ENCODE measurements at regions not wholly inside any gene's neighbourhood (a gene's known extent, or its start where the extent isn't known, plus 50 kb on each side); places are given as distances from the start of the nearest gene placed in this dataset.

DNA sequence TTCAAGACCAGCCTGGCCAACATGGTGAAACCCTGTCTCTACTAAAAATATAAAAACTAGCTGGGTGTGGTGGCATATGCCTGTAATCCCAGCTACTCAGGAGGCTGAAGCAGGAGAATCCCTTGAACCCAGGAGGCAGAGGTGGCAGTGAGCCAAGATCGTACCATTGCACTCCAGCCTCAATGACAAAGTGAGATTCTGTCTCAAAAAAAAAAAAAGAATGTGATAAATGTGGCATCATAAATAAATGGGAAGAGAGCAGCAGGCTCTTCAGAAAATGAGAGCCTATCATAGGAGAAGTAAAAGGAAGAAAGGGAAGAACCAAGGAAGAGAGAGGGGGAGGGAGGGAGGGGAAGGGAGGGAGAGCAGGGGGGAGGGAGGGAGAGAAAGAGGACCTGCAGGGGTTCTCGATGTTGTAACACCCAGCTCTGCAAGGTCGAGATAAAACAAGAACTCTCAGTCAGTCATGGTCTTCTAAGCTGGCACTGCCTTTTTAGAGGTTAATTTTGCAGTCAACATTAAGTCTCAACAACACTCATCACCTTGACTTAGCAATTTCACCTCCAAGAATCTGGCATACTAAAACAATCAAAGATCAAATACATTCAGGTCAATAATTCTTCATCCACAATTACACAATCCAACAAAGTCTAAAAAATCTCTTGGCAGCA, 68.7 kb upstream of the SIMC1 start:
- intact Hi-C loops (cut with DNase I, micrococcal nuclease) = no loop called here
- ATAC-seq = no peak
- no peak for DNase-seq

- DNase-seq = no peak
- intact Hi-C loops (cut with DNase I, micrococcal nuclease) = no loop called here
- no peak for ATAC-seq
These were observed 68.1 kb upstream of the SIMC1 start for GRCh38 chr5:176170084-176170483.

DNA sequence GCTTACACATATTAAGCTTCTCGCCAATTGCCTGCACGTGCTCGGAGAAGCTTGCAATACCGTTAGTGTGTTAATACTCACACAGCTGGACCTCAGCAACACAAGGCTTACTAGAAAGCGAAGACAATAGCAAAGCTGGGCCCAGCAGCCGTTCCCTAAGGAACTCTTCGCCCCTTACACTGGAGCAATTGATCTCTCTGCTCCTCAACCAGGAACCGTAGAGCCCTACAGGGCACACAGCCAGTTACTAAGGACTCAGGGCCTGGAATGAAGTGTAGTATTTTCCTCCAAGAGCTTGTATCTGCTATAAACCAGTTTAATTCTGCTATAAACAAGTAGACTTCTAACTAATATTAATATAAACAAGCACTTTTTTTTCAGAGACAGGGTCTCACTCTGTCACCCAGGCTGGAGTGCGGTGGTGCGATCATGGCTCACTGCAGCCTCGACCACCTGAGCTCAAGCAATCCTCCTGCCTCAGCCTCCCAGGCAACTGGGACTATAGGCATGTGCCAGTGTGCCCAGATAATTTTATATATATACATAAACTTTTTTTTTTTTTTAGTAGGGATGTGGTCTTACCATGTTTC, 67.0 kb upstream of the SIMC1 start:
- intact Hi-C loops (cut with DNase I, micrococcal nuclease) = no loop called here
- DNase-seq = no peak
- no peak for ATAC-seq

GRCh38 chr5:176172246-176172645, 66.0 kb upstream of the SIMC1 start:
- ATAC-seq (no peak), DNase-seq (no peak)
- intact Hi-C loops (cut with DNase I, micrococcal nuclease) = no loop called here

- intact Hi-C loops (cut with DNase I, micrococcal nuclease) = no loop called here
- DNase-seq (no peak), ATAC-seq (no peak)
These were observed 64.6 kb upstream of the SIMC1 start for GRCh38 chr5:176173647-176174046.

DNA sequence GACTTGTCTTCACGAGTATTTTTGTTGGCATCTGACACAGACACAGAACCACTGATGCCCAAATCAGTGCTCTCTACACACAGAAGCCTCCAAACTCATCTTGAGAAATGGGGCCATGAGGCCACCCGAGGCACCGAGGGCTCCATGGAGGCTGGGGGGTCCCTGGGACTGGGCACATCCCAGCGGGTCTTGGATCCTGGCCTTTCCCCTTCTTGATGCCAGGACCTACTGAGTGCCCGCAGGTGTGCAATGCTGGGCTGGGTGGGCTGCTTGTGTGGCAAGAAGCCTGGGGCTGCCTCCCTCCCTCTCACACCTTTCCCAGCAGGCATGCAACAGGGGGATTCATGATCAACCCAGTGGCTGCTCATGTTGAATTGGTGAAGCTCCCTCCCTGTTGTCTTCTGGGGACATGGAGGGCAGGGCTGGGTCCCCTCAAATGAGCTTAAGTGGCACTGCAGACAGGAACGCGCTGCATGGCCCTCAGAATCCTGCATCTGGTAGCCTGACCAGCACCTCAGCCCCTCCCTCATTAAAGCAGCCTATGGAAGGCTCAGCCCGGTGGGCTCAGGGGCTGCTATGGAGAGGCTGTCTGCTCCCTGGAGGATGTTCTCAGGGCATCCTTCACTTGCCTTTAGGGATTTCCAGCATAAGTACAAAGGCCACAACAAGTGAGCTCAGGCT, 63.7 kb upstream of the SIMC1 start:
- ATAC-seq = no peak
- DNase-seq = no peak
- intact Hi-C loops (cut with DNase I, micrococcal nuclease) = no loop called here

DNA sequence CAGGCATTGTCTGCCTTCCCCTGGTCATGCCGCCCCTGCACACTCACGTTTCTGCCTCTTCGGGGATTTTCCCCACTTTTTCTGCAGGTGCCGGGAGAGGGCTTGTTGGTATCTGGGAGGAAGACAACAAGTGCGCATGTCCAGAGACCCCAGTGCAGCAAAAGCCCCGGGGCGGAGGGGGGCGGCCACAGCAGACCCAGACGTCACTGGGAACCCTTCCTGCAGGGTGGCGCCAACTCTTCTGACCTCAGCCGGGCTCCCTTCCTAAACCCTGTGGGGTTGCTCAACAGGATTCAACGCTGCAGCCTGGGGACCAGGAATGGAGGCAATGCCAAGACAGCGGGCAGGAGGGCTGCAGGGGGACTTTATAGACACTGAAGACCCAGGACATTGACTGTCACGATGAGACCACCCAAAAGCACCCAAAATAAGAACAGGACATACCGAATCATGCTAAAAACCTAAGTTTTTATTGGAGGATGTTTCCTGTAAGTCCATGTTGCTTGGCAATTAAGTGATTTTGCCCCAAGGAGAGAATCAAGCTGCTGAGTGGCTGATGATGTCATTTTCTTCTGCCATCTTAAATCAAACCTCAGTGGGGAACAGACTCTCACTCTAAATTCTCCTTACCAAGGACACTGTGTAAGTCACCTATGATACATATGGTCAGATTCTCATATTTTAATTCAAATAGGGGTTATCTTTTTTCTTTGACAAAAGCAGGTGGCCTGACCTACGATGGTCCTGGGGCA, 62.9 kb upstream of the SIMC1 start:
- intact Hi-C loops (cut with DNase I, micrococcal nuclease) = no loop called here
- ATAC-seq (no peak), DNase-seq (no peak)

GRCh38 chr5:176176231-176176630, 62.0 kb upstream of the SIMC1 start:
- intact Hi-C loops (cut with DNase I, micrococcal nuclease) = no loop called here
- DNase-seq (no peak), ATAC-seq (no peak)

DNA sequence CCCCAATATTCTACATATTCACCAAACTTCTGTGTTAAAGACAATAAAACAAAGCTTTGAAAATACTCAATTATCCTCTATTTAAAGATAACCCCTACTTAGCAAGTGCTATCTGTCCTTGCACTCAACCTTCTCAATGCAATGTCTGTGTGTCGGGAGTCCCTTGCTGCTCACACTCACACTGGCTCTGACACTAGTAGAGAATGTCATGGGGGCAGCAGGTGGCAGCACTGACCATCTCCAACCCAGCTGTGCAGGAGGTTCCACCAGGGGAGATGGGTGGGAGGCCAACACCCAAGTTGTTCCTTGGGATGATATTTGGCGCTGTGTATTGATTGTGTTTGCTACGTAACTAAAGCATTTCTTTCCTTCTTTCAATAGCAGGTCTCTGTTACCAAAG, 59.4 kb upstream of the SIMC1 start:
- intact Hi-C loops (cut with DNase I, micrococcal nuclease) = no loop called here
- ATAC-seq = peak; percentile 48
- DNase-seq = no peak

DNA sequence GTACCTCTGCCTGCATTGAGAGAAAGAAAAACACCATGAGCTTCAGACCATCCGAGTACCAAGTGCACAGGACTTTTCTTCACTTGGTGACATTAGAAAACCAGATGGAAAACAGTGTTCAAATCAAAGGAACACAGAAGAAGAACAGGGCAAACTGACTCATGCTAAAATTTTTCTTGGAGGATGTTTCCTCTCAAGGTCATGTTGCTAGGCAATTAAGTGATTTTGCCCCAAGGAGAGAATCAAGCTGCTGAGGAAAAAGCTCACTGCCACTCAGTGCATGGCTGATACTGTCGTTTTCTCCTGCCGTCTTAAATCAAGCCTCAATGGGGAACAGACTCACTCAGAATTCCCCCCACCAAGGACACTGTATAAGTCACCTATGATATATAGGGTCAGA, 57.9 kb upstream of the SIMC1 start:
- intact Hi-C loops (cut with DNase I, micrococcal nuclease) = no loop called here
- no peak for ATAC-seq

GRCh38 chr5:176180781-176181180, 57.4 kb upstream of the SIMC1 start:
- intact Hi-C loops (cut with DNase I, micrococcal nuclease) = no loop called here
- ATAC-seq = no peak
- DNase-seq = no peak

More for the DNA sequence above, 57.9 kb upstream of the SIMC1 start:
- DNase-seq = no peak

- intact Hi-C loops (cut with DNase I, micrococcal nuclease) = no loop called here
- no peak for ATAC-seq
These were observed 56.9 kb upstream of the SIMC1 start for GRCh38 chr5:176181271-176181855.

GRCh38 chr5:176183321-176184074, 54.7 kb upstream of the SIMC1 start:
- intact Hi-C loops (cut with DNase I, micrococcal nuclease) = no loop called here
- ATAC-seq = no peak
- no peak for DNase-seq

More at GRCh38 chr5:176181271-176181855, 56.9 kb upstream of the SIMC1 start:
- no peak for DNase-seq

- ATAC-seq (no peak), DNase-seq (no peak)
- intact Hi-C loops (cut with DNase I, micrococcal nuclease) = no loop called here
These were observed 53.6 kb upstream of the SIMC1 start for GRCh38 chr5:176184608-176185132.

DNA sequence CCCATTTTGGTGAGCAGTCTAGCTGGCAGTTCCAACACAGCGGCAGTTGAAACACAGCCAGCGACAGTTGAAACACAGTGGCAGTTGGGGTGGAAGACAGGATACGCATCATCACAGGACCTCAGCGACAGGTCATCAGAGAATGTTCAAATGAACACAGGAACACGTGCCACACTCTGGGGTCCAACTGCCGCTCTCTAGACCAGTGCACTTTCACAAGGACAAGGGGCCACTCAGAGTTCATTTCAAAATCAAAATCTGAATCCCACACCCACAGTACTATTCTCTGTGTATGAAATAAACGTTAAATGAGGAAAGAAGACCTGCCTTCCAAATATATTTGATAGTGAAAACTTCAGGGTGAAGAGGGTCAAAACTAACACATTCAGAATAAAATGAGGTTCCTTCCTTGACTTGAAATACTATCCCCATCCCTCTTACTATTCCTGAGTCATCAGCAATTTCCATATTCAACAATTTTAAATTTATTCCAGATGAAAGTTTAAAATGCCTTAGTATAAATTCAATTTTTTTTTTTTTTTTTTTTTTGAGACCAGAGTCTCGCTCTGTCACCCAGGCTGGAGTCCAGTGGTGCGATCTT, 53.0 kb upstream of the SIMC1 start:
- no peak for ATAC-seq
- DNase-seq = no peak
- intact Hi-C loops (cut with DNase I, micrococcal nuclease) = no loop called here

DNA sequence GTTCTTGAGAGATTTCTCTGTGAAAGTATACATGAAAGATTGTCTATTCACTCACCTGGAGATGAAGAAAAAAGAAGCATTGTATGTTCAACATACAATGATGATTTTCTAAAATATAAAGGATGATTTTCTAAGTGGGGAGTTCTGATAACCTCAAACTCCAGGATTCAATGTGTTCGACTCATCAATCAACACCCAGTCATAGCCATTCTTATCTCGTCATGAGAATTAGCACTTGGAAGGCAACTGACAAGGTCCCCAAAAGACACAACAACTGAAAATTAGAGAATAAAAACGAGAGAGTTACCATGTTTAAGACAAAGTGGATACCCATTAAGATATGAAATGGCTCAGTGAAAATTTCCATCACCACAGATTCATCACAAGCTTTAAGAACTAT, 52.1 kb upstream of the SIMC1 start:
- intact Hi-C loops (cut with DNase I, micrococcal nuclease) = no loop called here
- no peak for DNase-seq
- no peak for ATAC-seq

DNA sequence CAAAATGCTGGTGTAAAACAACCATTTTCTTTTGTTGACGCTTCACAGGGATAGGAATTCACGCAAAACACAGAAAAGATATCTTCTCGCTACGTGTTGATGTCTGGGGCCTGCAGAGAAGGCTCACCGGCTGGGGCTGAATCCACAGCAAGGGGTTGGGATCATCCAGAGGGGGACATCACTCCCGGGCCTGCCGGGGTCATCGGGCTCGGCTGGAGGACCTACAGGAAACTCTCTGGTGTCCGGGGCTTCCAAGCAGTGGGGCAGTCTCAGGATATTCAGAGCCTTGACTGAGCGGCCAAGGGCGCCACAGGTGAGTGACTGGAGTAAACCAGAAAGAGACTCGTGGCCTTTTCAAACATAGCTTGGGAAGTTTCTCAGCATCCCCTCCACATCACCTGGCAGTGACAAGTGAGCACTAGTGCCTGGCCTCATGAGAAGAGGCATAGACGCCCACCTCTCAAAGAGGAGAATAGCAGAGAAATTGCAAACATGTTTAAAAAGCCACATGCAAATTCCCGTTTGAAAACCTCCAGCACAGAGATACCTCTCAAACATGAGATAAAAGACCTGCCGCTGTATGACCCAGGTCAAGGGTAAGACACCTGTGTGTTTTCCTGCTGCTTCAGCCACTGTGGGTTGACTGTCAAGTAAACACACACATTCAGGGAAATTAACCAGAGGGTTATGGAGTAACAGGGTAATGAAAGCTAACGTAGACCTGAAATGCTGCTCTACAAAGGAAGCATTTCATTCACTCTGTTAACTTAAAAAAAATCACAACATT, 50.8 kb upstream of the SIMC1 start:
- ATAC-seq (no peak), DNase-seq (no peak)
- intact Hi-C loops (cut with DNase I, micrococcal nuclease) = no loop called here

All from left colon (tissue), 2 donors.